NCI-H187 treated with DMSO at 0.1 percent for 48 hours (cell line): ENCODE measurements at regions not wholly inside any gene's neighbourhood (a gene's known extent, or its start where the extent isn't known, plus 50 kb on each side); places are given as distances from the start of the nearest gene placed in this dataset.

Experiments
- DNase-seq: peaks from one replicate; lab custom pipeline; 2025; lab: John Stamatoyannopoulos, UW

DNA sequence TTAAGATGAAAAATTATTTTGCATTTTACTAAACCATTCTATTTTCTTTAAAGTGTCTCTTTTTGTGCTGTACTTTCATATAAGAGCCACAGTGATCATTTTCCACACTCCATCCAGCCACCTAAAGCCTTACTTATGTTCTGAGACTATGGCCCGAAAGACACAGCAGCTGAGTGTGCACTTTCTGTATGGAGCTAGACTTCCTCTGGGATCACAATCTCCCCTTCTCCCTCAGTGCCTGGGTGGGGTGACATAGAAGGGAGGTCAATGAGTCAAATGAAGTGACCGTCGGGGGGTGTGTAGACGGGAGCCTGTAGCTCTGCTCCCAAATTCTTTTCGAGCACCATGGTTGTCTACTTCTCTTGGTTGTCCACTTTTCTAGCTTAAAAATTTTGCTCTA, 97.8 kb upstream of the ARL4C start:
- DNase-seq, result no peak

DNA sequence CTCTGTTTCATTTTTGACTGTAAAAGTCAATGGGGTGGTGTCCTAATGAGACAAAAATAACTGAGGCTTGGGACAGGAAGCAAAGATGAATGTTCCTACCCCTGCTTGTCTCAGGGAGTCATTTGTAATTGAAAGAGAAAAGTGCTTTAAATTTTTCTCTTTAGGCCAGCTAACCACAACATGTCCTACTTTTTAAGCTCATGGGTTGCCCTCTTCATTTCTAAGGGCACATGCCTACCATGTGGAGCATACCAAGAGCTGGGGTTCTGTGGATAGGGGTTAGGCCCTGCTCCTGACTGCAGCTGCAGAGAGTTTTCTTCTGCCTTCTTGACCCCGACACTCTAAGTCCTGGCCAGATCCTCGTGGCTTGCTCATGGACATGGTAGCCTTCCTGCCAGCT, 96.8 kb upstream of the ARL4C start:
- DNase-seq, result no peak

DNA sequence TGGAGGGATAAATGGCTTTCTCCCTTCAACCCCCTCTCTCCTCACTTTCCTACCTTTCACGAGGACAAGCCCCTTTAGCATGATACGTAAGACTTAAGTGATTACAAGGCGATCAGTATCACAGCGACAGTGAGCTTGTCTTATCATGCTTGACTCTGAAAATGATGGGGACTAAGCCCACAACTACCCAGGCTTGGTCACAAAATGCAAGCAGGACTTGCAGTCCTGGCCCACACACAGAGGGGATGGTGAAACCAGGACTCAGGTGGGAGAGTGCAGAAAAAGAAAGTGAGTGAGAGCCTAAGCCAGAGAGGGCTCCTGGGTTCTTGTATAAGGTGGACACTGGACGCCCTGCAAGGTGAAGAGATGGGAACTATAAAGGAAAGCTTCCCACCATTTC, 95.7 kb upstream of the ARL4C start:
- DNase-seq, result no peak

DNA sequence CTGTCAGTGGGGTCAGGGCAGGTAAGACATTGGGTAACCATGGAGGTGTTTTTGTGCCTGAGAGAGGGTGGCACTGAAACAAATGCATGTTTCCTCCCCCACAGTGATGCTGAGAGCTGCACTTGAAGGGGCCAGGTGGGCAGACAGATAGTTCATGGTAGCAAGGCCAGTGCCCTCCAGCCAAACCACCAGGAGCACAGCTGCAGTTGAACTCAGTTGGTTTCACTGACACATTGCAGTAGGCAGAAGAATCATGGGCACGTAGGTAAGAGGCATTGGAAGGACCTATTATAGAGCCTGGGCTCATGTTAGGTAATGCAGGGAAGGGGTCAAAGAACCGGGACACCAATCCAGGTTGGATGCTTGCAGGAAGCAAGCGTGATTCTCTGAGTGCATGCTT, 93.2 kb upstream of the ARL4C start:
- DNase-seq, result no peak

DNA sequence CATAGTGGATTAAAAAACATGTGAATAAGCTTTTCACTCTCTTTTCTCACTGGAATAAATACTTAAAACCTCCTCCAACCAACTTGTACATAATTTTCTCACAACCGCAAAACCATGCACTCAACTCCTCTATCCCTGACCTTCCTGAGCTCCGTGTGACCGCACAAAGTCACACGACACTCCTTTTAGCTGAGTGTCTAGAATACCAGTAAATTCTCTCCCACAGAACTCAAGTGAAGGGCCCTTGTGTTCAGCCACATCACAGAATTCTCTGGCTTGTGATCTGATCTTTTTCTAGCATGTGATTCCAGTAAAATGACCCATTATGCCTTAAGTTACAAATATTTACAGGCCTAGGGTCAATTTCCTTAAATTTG, 91.2 kb upstream of the ARL4C start:
- no peak for DNase-seq

DNA sequence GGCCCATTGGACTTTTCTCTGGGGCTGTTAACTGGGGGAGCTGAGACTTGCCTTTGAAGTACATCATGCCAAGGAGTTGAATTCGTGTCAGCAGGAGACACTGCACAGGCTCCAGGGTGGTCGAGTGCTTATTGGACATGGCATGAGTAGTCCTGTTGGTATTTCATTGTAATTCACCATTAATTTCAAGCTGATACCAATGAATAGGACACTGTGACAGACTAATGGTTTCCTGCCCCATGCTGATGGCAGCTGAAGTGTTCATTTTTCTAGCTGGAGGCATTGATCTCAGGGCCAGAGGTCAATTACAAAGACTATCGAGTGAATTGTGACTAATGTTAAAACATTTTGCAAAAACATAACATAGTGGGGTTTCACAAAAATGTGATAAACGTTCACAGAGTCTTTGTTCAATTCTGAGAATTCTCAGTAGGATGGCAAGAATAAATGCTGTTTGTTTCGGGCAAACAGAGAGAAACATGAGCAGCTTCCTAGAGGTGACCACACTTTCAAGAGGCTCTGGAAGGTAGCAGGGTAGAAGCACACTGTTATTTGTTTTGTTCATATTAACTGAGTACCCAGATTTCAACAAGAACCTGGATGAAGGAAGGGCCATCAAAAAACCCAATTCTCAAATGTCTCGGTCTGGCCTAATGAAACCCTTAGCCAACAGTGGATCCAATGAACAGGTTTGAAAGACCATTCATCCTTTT, 90.6 kb upstream of the ARL4C start:
- no peak for DNase-seq

DNA sequence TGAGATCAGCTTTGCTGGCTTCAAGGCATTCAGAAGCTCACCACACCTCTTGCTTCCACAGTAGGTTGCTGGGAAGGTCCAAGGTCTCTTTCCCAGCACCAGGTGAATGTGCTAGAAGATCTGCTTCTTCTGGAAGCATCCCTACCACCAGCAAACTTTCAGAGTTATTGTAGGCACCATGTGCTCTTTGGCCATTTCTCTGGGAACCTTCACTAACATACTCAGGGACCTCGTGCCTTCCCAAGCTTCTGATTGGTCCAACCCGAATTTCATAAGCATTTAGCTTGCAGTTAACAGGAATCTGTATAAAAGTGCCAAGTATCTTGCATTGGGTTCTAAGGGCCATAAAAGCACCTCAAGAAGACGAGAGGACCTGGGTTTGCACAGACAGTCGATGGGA, 86.5 kb upstream of the ARL4C start:
- no peak for DNase-seq

DNA sequence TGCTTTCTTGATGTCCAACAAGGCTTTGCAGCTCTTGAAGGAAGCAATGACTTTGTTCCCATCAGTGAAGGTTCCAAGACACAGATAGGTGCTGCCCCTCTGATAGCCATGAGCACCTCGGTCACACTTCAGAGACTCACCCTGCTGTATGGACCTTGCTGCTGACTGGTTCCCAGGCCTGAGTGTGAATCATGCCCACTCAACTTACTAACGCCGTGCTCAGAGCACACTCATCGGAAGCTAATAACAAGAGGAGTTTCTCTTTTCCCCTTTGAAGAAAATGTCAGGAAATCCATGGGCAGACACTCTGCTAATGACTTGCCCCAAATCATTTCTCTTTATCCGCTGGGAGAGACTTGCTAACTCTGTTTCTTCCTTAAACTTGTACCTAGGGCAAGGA, 83.8 kb upstream of the ARL4C start:
- DNase-seq, result no peak

DNA sequence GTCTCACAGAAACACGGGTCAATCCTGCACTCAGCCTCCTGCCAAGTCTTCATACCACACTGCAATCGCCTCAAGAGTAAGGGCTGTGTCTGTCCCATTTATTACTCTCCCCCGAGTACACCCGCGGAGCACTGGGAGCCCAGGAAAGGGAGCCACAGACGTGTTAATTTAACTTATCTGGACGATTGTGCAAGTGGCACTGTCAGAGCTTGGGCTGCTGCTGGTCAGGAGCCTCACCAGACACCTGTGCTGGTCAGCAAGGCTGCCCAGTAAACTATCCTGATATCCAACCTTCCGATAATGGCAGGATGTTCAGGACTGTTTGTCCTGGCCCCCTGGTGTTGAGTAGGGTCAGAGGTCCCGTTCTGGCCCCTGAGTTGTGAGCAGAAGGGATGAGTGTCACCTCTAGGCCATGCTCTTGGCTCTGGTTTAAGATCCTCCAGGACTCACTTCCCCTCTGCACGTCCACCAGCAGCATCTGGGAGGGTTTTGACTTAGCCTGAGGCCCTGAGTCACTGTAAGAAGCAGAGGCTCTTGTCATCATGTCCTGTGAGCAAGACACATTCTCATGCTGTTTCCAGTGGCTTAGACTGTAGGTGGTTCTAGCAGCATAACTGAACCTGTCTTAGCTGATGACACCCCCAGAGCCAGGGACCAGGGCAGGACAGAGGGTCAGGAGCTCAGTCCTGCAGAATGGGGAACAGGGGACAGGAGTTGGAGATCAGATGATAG, 82.5 kb upstream of the ARL4C start:
- no peak for DNase-seq

DNA sequence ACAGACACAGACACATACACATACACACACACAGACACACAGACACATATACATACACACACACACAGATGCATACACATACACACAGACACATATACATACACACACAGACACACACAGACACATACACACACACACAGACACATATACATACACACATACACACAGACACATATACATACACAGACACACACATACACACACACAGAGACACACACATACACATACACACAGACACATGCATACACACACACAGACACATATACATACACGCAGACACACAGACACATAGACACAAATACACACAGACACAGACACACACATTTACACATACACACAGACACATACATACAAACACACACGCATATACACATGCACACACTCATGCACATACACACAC, 81.5 kb upstream of the ARL4C start:
- no peak for DNase-seq

DNA sequence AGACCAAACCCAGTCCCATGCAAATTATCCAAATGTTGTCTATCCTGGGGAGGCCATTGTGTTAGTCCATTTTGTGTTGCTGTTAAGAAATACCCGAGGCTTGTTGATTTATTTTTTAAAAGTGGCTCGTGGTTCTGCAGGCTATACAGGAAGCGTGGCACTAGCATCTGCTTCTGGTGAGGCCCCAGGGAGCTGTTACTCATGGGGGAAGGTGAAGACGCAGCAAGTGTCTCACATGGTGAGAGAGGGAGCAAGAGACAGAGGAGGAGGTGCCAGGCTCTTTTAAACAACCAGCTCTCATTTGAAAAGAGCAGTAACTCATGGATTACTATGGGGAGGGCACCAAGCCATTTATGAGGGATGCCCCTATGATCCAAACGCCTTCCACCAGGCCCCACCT, 80.3 kb upstream of the ARL4C start:
- DNase-seq, result no peak

DNA sequence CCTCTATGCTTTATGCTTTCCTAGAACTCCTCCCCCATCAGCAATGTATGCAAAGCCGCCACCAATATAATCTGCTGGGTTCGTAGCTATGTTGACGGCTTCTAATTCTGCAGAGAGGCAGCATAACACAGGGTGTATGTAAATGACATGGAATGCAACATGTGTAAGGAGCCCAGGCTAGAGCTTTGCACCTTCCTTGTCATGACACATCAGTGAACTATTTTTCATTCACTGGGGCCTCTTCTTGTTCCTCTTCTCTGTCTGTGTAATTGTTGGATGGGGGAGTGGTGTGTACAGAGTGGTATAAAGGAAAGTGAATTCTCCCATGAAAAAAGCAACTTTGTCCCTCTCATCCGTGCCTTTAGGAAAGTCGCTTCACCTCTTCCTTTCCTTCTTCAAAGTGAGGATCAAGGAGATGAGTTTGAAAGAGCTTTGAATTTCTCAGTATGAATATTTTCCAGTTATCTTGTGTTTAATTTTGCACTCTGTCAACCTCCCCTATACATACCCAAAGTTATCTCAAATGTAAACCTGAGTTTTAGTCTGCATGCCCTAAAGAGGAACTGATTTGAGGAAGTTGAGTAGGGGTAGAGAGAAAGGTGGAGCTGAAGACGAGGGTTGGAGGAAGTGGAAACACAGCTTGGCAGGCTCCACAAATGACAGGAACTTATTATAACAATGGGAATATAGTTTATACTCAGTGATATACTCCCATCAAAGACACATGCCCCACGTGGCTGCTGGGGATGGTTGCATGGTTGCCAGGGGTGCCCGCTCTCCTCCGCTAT, 74.9 kb upstream of the ARL4C start:
- DNase-seq, result no peak

DNA sequence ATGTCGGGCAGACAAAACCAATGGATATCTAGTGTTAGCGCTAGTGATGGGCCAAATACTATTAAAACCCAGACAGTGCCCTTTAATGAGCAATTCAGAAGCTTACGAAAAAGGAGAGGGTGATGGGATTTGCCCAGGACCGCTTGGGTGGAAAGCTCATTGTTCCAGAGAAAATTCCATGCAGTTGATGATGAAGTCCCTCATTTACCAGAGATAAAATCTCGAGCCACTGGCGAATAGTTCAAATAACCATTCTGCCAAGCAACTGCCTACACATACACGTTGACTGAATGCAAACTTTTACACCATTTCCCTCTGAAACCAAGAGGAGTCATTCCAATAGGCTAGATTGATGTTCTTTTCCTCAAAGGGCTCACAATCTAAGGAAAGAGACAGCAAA, 73.6 kb upstream of the ARL4C start:
- no peak for DNase-seq

DNA sequence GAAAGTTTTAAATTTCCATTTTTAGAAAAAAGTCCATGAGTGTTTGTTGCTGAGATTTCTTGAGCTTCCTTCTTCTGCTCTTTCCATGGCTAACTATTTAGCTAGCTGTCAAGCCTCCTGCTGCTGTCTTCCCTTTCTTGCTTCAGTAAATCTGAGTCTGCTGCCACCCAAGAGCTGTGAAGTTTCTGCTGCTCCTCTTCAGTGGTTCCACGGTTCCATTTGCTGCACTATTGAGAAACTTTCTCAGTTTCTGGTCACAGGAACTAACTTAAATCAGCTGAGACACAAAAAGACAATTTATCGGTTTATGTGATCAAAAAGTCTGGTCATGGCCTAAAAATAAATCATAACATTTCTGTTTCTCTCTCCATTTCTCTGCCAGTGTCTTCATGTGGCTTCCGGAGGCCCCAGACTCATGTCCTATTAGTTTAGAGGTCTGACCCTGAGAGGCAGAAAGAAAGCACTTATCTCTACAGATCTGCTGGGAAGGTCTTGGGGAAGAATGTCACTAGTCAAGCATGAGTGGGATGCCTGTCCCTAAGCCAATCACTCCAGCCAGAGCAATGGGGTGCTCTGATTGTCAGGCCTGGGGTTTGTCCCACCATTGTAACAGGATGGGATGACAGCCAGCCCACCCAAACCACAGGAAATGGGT, 73.0 kb upstream of the ARL4C start:
- no peak for DNase-seq

DNA sequence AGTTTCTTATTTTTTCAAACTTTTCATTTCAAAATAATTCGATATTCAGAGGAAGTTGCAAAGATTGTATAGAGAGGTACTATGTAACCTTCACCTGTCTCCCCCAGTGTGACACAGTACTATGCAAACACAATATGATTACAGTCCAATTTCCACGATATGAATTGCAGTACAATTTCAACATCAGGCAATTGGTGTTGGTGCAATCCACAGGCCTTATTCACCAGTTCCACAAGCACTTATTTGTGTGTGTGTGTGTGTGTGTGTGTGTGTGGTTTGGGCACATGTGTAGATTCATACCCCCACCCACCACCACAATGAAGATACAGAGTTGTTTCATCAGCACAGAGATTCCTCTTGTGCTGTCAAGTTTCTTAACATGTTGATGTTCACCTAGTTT, 69.7 kb upstream of the ARL4C start:
- no peak for DNase-seq

DNA sequence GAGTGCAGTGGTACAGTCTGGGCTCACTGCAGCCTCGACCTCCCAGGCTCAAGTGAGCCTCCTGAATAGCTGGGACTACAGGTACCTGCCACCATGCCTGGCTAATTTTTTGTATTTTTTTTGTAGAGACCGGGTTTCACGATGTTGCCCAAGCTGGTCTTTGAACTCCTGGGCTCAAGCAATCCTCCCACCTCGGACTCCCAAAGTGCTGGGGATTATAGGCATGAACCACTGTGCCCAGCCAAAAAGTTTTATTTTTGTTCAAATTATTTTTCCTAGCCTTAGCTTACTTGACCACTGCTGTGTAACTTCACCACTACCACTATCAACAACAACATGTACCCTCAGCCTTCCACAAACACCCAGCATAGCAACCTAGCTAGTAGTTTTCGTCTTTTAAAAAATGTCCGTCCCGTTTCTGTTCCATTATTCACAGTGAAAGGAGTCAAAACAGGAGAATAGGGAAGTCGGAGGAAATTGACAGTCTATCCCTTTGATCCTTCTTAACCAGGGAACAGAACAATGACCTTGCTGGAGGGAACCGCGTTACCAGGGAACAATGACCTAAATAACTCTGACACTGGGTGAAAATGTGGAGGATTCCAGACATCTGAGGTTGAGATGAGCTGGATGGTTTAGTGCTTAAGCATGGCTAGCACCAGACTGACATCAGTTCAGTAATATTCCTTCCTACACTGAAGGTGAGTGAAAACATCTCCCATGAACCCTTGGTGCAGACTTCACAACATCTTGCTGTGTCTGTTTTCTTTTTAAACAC, 69.2 kb upstream of the ARL4C start:
- DNase-seq, result no peak

DNA sequence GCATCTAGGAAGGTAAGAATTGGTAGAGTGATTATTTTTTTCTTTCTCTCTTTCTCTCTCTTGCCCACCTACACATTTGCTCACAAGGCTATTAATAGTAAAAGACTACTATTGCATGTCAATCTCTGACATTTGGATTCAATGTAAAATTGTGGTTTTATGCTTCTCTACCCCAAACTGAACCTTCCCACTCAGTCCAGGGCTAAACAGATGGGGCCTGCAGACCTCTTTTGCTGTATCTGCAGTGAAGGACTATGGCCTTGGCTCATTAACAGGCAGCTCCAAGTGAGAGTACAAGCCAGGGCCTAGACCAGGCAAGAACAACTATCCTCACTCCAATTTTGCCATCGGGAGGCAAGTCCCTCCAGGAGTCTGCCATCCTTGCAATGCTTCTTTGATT, 68.3 kb upstream of the ARL4C start:
- no peak for DNase-seq

DNA sequence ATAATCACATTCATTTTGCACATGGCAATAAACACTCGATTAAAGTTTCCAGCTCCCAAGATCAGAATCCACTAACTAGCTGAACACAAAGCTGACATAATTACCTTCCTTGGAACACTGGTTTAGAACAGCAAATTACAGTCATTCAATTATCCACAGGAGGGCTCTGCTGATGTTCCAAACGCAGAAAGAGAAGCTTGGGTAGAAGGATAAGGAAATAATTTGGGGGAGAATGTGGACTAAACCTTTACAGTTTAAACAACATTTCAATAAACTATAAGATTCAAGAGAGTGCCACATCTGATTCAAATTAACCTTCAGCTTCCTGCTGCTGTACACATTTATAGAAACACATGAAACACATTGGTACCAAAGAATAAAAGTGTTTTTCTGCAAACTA, 67.8 kb upstream of the ARL4C start:
- DNase-seq, result no peak

DNA sequence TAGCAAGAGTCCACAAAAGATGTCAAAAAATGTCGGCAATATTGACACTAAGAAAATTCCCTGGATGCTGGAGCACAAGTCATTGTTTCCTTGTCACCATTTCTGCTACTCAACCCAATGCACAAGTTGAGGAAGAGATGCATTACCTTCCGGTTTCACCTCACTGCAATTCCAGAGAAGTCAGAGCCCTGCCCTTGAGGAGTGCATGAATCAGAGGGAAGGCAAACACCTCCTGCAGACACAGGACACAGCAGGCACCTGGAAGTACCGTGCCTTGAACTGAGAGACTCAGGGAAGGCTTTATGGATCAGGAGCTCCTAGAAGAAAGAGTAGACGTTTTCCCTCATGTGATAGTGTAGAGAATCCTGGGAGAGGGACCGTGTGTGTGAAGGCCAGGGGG, 62.7 kb upstream of the ARL4C start:
- DNase-seq, result no peak

DNA sequence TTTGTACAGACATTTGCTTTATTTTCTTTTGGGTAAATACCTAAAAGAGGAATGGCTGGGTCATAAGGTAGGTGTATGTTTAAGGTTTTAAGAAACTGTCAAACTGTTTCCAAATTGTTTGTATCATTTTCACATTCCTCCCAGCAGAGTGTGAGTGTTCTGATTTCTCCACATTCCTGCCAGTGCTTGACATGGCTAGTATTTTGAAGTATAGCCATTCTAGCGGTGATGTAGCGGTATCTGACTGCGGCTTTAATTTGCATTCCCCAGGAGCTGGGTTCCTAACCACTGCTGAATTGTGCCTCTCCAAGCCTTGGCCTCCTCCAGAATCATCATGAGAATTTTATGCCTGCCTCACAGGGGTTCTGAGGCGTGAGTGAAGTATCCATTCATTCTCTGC, 61.8 kb upstream of the ARL4C start:
- no peak for DNase-seq

DNA sequence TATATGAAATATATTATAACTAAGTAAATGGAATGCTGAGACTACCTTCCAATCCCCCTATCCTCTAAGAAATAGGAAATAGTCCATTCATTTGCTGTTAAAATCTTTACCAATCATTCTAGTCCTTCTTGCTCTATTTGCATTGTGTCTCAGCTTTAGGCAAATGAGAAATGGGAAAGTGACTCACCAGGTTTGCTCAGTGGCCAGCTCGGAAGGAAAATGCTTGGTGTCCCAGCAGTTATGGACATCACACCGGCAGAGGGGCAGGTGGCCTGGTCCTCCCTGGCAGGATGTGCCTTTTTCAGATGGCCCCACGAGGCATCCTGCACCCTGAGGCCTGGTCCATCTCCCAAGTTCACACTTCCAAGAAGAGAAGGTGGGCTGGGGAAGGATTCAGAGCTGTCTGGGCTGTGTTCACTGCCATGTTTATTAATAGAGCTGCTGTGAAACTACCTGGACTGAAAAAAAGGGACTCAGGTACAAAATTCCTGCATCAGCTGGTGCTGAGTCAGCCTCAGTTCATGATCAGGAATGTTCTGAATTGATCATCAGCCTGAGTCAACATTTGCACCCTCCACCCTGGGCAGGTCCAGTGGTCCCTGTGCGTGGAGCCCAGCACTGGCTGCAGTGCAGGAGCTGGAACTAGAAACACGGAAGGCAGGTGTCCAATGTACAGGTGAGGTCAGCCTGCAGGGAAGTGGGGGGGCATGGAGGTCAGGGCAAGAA, 60.1 kb upstream of the ARL4C start:
- no peak for DNase-seq
